Endothelial cell of umbilical vein (primary cell): ENCODE measurements at regions not wholly inside any gene's neighbourhood (a gene's known extent, or its start where the extent isn't known, plus 50 kb on each side); places are given as distances from the start of the nearest gene placed in this dataset.

Experiments used
- BruUV-seq: library from RNA; stranded (reverse); fragments of 400-500 nt; replicated peaks from 2 replicates; lab custom pipeline; 2021; lab: Mats Ljungman, UMichigan
- CTCF ChIA-PET: fragments of 300-600, 350-600 bp; sonication (Branson Sonifier 250); formaldehyde crosslinking; loops from one replicate; lab custom pipeline; 2021; ENCODE audit warnings: antibody characterized with exemption, inconsistent platforms; lab: Charles Lee
- POLR2A ChIA-PET: fragments of 300-600, 350-600 bp; sonication (Branson Sonifier 250); formaldehyde crosslinking; loops from one replicate; lab custom pipeline; 2021; ENCODE audit warnings: antibody characterized with exemption, inconsistent platforms; lab: Charles Lee
- DNase-seq: peaks from one replicate; pipeline ENCODE4 v3.0.0-alpha.2; 2011; ENCODE audit warnings: low read depth, low spot score
- FAIRE-seq: peaks from 2 replicates; lab custom pipeline; 2011; peaks lifted over from hg19 to GRCh38; lab: Jason Lieb, UNC
- H2AFZ ChIP-seq: 2 replicates; pipeline ENCODE4 v1.6.0; 2012; ENCODE audit warnings: low read depth, low read length, control low read depth, inconsistent platforms
- H3K27ac ChIP-seq: 2 replicates; pipeline ENCODE4 v1.5.1; 2011; ENCODE audit warnings: low read depth, mild to moderate bottlenecking, control low read depth, low read length, moderate library complexity; ENCODE audit not compliant: insufficient read depth
- H3K27me3 ChIP-seq, 2 experiments: 2 replicates each; pipeline versions ENCODE4 v1.6.0 to v1.6.1; 2011; ENCODE audit warnings: low read length in 2 of 2, mixed read lengths in 1 of 2; ENCODE audit not compliant: control insufficient read depth in 2 of 2, insufficient read depth in 2 of 2
- H3K36me3 ChIP-seq, 2 experiments: 2 replicates in 1 of 2; 3 replicates in 1 of 2; pipeline ENCODE4 v1.5.1; 2011; ENCODE audit warnings: low read length in 2 of 2, mild to moderate bottlenecking in 1 of 2, moderate library complexity in 1 of 2; ENCODE audit not compliant: control insufficient read depth in 2 of 2, insufficient read depth in 2 of 2; ENCODE audit errors: extremely low read depth in 1 of 2
- H3K4me1 ChIP-seq: 3 replicates; pipeline ENCODE4 v1.5.1; 2011; ENCODE audit warnings: mild to moderate bottlenecking, low read length; ENCODE audit not compliant: control insufficient read depth, insufficient read depth; ENCODE audit errors: extremely low read depth
- H3K4me2 ChIP-seq: 2 replicates; pipeline ENCODE4 v1.6.1; 2011; ENCODE audit warnings: low read length, control low read depth, mixed read lengths; ENCODE audit not compliant: insufficient read depth
- H3K4me3 ChIP-seq, 3 experiments: fragments of 200-600 bp in 1 of 3; sonication (generic), shearing (Covaris generic) in 1 of 3; replicated peaks in 1 of 3; 2 replicates each; pipeline ENCODE4 v1.5.1; 2011 to 2016; ENCODE audit warnings: control low read depth in 3 of 3, low read length in 3 of 3, mild to moderate bottlenecking in 2 of 3, inconsistent platforms in 1 of 3, low read depth in 1 of 3, moderate library complexity in 1 of 3; ENCODE audit not compliant: insufficient read depth in 1 of 3
- H3K79me2 ChIP-seq: 2 replicates; pipeline ENCODE4 v1.6.0; 2012; ENCODE audit warnings: low read length, inconsistent platforms; ENCODE audit not compliant: control insufficient read depth, insufficient read depth
- H3K9ac ChIP-seq: replicated peaks from 2 replicates; pipeline ENCODE3; 2011; ENCODE audit warnings: low read length, control low read depth; ENCODE audit not compliant: insufficient read depth; ENCODE audit errors: extremely low read depth
- H3K9me1 ChIP-seq: replicated peaks from 3 replicates; pipeline ENCODE4 v1.6.0; 2011; ENCODE audit warnings: mild to moderate bottlenecking, low read length; ENCODE audit not compliant: control insufficient read depth, insufficient read depth; ENCODE audit errors: extremely low read depth
- H3K9me3 ChIP-seq: replicated peaks from 2 replicates; pipeline ENCODE4 v1.5.1; 2012; ENCODE audit warnings: low read length, inconsistent platforms; ENCODE audit not compliant: control insufficient read depth, insufficient read depth
- H4K20me1 ChIP-seq: replicated peaks from 2 replicates; pipeline ENCODE3; 2011; ENCODE audit warnings: mild to moderate bottlenecking, low read length; ENCODE audit not compliant: control insufficient read depth, insufficient read depth; ENCODE audit errors: extremely low read depth
- EZH2 ChIP-seq: IDR thresholded peaks from 2 replicates; pipeline ENCODE4 v1.6.1; 2012; ENCODE audit warnings: borderline replicate concordance, low read depth, mild to moderate bottlenecking, moderate library complexity, low read length, inconsistent platforms; ENCODE audit not compliant: severe bottlenecking
- FOS ChIP-seq: IDR thresholded peaks from 2 replicates; pipeline ENCODE4 v1.6.1; 2011; ENCODE audit warnings: mild to moderate bottlenecking, low read length, moderate library complexity, borderline replicate concordance; ENCODE audit not compliant: insufficient read depth
- GATA2 ChIP-seq: IDR thresholded peaks from 2 replicates; pipeline ENCODE4 v1.7.0; 2011; ENCODE audit warnings: low read depth, mild to moderate bottlenecking, moderate library complexity, mixed read lengths, low read length; ENCODE audit not compliant: insufficient read length, insufficient read depth
- JUN ChIP-seq: IDR thresholded peaks from 2 replicates; pipeline ENCODE4 v1.6.1; 2011; ENCODE audit warnings: borderline replicate concordance, low read depth; ENCODE audit not compliant: insufficient read length, insufficient read depth
- MAX ChIP-seq: IDR thresholded peaks from 2 replicates; pipeline ENCODE4 v1.6.1; 2011; ENCODE audit not compliant: insufficient read depth, insufficient read length
- MYC ChIP-seq: IDR thresholded peaks from one replicate; pipeline ENCODE4 v1.6.1; 2011; ENCODE audit warnings: mild to moderate bottlenecking, low read depth, low read length
- POLR2A ChIP-seq: IDR thresholded peaks from 2 replicates; pipeline ENCODE4 v1.6.1; 2012; ENCODE audit warnings: low read depth, mild to moderate bottlenecking, control low read depth, low read length
- POLR2AphosphoS5 ChIP-seq: IDR thresholded peaks from 2 replicates; pipeline ENCODE4 v1.6.1; 2012; ENCODE audit warnings: low read depth, mild to moderate bottlenecking, control low read depth, low read length, moderate library complexity; ENCODE audit not compliant: insufficient read depth
- dilution Hi-C: fragments of 300-500 bp; cut with MboI; formaldehyde crosslinking; loops from one replicate; pipeline ENCODE4 v1.15.0; 2019; ENCODE audit warnings: low sequenced_read_pairs; ENCODE audit not compliant: extremely low pct_ligation_motif_present
- intact Hi-C: fragments of 100-400 bp; cut with micrococcal nuclease; formaldehyde crosslinking; loops from one replicate; pipeline ENCODE4 v1.10.0; 2022
- TF ChIP-seq, protein P1 (sequence below), 2 donors: IDR thresholded peaks; 1 replicate in 1 of 2; 2 replicates in 1 of 2; pipeline ENCODE4 v1.5.1; 2011; ENCODE audit warnings: low read length in 2 of 2, mild to moderate bottlenecking in 2 of 2, moderate library complexity in 2 of 2, control low read depth in 1 of 2, inconsistent platforms in 1 of 2, low read depth in 1 of 2; ENCODE audit not compliant: insufficient read depth in 1 of 2; ENCODE audit errors: extremely low read depth in 1 of 2

DNA sequence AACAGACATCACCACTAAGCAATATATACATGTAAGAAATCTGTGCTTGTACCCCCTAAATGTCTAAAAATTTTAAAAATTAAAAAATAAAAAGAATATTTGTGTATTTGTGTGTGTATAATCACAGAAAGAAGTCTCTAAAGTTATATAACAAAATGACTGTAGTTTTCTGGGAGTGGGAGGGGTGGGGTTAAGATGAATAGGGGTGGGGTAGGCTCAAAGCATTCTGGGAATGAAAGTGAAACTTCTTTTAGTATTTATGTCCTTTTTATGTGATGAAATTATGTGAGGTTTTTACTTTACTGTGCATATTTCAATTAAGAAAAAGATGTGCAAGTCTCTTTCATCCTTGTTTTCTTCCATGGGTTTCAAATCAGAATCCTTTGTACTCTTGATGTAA is 65.3 kb downstream of the FASLG start:
- DNase-seq (no peak), FAIRE-seq (no peak)
- Histone ChIP-seq H3K9ac (no peak overlapping the region), H3K79me2 (no peaks in the 10 kb centered on the region), H3K9me1 (no peaks in the 10 kb centered on the region), H2AFZ (no peak overlapping the region), H3K27me3 (no peaks in the 10 kb centered on the region), H3K4me2 (no peak overlapping the region), H3K4me1 (no peaks in the 10 kb centered on the region), H3K36me3 (no peaks in the 10 kb centered on the region), H4K20me1 (no peaks in the 10 kb centered on the region), H3K27ac (no peak overlapping the region), H3K4me3 (no peak overlapping the region), H3K9me3 (no peaks in the 10 kb centered on the region)
- dilution Hi-C loops, result no loop called here
- intact Hi-C loops, result no loop called here
- no peak for TF ChIP-seq MAX
- TF ChIP-seq JUN, result no peak
- no peak for TF ChIP-seq MYC
- no peak for TF ChIP-seq EZH2
- no peak for TF ChIP-seq FOS
- no peak for TF ChIP-seq POLR2AphosphoS5
- no peak for TF ChIP-seq GATA2
- TF ChIP-seq POLR2A, result no peak
- TF ChIP-seq, protein P1, sequence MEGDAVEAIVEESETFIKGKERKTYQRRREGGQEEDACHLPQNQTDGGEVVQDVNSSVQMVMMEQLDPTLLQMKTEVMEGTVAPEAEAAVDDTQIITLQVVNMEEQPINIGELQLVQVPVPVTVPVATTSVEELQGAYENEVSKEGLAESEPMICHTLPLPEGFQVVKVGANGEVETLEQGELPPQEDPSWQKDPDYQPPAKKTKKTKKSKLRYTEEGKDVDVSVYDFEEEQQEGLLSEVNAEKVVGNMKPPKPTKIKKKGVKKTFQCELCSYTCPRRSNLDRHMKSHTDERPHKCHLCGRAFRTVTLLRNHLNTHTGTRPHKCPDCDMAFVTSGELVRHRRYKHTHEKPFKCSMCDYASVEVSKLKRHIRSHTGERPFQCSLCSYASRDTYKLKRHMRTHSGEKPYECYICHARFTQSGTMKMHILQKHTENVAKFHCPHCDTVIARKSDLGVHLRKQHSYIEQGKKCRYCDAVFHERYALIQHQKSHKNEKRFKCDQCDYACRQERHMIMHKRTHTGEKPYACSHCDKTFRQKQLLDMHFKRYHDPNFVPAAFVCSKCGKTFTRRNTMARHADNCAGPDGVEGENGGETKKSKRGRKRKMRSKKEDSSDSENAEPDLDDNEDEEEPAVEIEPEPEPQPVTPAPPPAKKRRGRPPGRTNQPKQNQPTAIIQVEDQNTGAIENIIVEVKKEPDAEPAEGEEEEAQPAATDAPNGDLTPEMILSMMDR (IDR thresholded peaks at IDR 0.05; ENCODE audit: extremely low read depth in 1 of 2, insufficient read depth in 1 of 2, low read depth in 1 of 2, low read length in 2 of 2), result no peak
- ChIA-PET POLR2A (no interaction called here), CTCF (interaction anchor here (0.8 to 1.2 kb wide), 2 partner anchors 17 to 115 kb away, joined by 3 to 4 read pairs; no protein-coding TSS in a partner anchor)
- BruUV-seq, result no TSS peak
